ENCODE measurements at regions not wholly inside any gene's neighbourhood (a gene's known extent, or its start where the extent isn't known, plus 50 kb on each side); places are given as distances from the start of the nearest gene placed in this dataset.

DNA sequence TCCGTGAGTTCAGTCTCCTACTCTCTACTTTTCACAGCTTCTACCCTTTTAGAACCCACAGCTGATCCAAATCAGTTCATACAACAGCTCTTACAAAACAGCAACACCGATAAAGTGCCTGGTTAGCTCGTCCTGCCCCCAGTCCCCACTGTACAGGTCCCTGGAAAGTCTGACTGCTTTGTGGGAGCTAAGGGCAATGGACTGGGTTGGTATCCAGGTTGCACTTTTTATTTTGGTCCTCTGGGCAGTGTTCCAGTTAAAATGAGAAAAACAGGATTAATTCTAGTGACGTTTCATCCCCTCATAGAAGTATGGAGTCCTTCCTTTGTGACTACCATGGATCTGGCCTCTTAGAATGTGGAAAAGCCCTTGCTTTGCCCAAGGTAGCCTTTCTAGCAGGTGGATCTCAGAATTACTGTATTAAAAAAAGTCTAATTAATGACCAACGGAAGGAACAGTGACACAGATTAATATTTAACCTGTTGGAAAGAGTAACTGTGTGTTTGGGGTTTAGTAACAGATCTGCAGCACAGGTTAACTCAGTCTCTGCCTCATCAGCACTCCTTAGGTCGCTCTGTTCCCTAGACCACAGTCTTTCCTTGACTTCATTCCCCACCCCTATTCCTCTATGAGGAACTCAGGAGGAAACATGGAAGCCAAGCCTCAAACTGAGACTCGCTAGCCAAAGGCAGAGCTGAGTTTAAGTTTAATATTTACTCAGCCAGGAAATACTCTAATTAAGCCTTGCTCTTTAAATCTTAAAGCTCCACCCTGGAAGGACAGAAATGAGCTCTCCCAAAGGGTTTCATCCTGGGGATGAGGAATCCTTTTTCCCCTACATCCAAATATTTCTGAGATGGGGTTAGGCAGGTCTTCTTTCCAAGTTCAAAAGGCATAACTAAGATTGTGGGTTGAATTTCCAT, 52.8 kb upstream of the ITGA6 start:
- no peaks in the 10 kb centered on the region for H3K36me3 ChIP-seq
- H3K4me1 ChIP-seq (ENCODE audit: low read depth), result no peaks in the 10 kb centered on the region
- no peak overlapping the region for H3K4me3 ChIP-seq
- H3K27ac ChIP-seq, result no peak overlapping the region
- TF ChIP-seq, protein P1, sequence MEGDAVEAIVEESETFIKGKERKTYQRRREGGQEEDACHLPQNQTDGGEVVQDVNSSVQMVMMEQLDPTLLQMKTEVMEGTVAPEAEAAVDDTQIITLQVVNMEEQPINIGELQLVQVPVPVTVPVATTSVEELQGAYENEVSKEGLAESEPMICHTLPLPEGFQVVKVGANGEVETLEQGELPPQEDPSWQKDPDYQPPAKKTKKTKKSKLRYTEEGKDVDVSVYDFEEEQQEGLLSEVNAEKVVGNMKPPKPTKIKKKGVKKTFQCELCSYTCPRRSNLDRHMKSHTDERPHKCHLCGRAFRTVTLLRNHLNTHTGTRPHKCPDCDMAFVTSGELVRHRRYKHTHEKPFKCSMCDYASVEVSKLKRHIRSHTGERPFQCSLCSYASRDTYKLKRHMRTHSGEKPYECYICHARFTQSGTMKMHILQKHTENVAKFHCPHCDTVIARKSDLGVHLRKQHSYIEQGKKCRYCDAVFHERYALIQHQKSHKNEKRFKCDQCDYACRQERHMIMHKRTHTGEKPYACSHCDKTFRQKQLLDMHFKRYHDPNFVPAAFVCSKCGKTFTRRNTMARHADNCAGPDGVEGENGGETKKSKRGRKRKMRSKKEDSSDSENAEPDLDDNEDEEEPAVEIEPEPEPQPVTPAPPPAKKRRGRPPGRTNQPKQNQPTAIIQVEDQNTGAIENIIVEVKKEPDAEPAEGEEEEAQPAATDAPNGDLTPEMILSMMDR (IDR thresholded peaks at IDR 0.05; ENCODE audit: low read depth, low read length), result no peak
- DNase-seq (ENCODE audit: low read depth in 1 of 2, low spot score in 1 of 2), result no peak
- no peaks in the 10 kb centered on the region for H3K9me3 ChIP-seq (ENCODE audit: low read depth)
- H3K27me3 ChIP-seq, result no peaks in the 10 kb centered on the region

GRCh38 chr2:172375251-172375650, 52.1 kb upstream of the ITGA6 start:
- Histone ChIP-seq H3K4me3 (no peak overlapping the region), H3K36me3 (no peaks in the 10 kb centered on the region), H3K27me3 (no peaks in the 10 kb centered on the region), H3K9me3 (ENCODE audit: low read depth) (no peaks in the 10 kb centered on the region), H3K4me1 (ENCODE audit: low read depth) (peaks cover 2% of the 10 kb centered on the region), H3K27ac (no peak overlapping the region)
- TF ChIP-seq, protein P1 (IDR thresholded peaks at IDR 0.05; ENCODE audit: low read depth, low read length), result no peak
- DNase-seq (ENCODE audit: low read depth in 1 of 2, low spot score in 1 of 2), result no peak

- TF ChIP-seq, protein P1 (IDR thresholded peaks at IDR 0.05; ENCODE audit: low read depth, low read length), result no peak
- Histone ChIP-seq H3K27ac (no peak overlapping the region), H3K4me1 (ENCODE audit: low read depth) (peaks cover 10% of the 10 kb centered on the region), H3K27me3 (no peaks in the 10 kb centered on the region), H3K4me3 (no peak overlapping the region), H3K36me3 (no peaks in the 10 kb centered on the region), H3K9me3 (ENCODE audit: low read depth) (no peaks in the 10 kb centered on the region)
- DNase-seq (ENCODE audit: low read depth in 1 of 2, low spot score in 1 of 2), result no peak
Measured at GRCh38 chr2:172376016-172376415, 51.4 kb upstream of the ITGA6 start.

DNA sequence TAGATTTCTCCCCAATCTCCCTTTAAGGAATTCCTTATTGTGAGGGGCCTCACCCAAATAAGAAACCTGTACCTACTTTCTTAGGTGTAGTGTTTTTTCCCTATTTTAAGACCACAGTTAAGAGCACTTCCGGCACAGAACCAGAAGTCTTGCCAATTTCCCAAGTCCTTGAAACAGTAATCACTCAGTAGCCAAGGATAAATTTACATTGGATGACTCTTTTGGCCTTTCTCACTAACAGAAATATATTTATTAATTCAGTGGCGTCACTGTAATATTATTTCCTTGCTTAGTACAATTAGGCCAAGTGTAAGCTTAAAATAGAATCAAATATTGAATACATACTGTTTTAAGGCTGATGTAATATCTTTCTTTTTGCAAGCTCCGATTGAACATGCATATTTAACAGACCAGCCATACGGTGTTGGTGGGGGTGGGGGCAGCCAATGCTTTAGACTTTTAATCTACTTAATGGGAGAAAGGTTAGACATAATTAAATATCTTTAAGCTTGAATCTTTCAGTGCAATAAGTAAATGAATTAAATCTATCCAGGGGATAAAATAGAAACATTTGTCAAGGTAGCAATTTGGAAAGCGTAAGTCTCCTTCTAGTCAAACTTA, 50.8 kb upstream of the ITGA6 start:
- no peaks in the 10 kb centered on the region for H3K36me3 ChIP-seq
- DNase-seq (ENCODE audit: low read depth in 1 of 2, low spot score in 1 of 2), result no peak
- H3K9me3 ChIP-seq (ENCODE audit: low read depth), result no peaks in the 10 kb centered on the region
- H3K4me1 ChIP-seq (ENCODE audit: low read depth), result peaks cover 16% of the 10 kb centered on the region
- TF ChIP-seq, protein P1 (IDR thresholded peaks at IDR 0.05; ENCODE audit: low read depth, low read length), result no peak
- no peak overlapping the region for H3K27ac ChIP-seq
- no peak overlapping the region for H3K4me3 ChIP-seq
- no peaks in the 10 kb centered on the region for H3K27me3 ChIP-seq

GRCh38 chr2:172377408-172377807, 50.0 kb upstream of the ITGA6 start:
- Histone ChIP-seq H3K36me3 (no peaks in the 10 kb centered on the region), H3K4me3 (no peak overlapping the region), H3K4me1 (ENCODE audit: low read depth) (peaks cover 17% of the 10 kb centered on the region), H3K9me3 (ENCODE audit: low read depth) (no peaks in the 10 kb centered on the region), H3K27ac (no peak overlapping the region), H3K27me3 (no peaks in the 10 kb centered on the region)
- TF ChIP-seq, protein P1 (IDR thresholded peaks at IDR 0.05; ENCODE audit: low read depth, low read length), result no peak
- DNase-seq (ENCODE audit: low read depth in 1 of 2, low spot score in 1 of 2), result no peak

Measured in cardiac muscle cell (in vitro differentiated cells and primary cell).